NCI-H69 (cell line): ENCODE measurements at regions not wholly inside any gene's neighbourhood (a gene's known extent, or its start where the extent isn't known, plus 50 kb on each side); places are given as distances from the start of the nearest gene placed in this dataset.
A peak's percentile ranks its signal among the peaks of the same experiment; 100 is the strongest.

Experiments
- DNase-seq: peaks from one replicate; lab custom pipeline; 2025; lab: John Stamatoyannopoulos, UW

DNA sequence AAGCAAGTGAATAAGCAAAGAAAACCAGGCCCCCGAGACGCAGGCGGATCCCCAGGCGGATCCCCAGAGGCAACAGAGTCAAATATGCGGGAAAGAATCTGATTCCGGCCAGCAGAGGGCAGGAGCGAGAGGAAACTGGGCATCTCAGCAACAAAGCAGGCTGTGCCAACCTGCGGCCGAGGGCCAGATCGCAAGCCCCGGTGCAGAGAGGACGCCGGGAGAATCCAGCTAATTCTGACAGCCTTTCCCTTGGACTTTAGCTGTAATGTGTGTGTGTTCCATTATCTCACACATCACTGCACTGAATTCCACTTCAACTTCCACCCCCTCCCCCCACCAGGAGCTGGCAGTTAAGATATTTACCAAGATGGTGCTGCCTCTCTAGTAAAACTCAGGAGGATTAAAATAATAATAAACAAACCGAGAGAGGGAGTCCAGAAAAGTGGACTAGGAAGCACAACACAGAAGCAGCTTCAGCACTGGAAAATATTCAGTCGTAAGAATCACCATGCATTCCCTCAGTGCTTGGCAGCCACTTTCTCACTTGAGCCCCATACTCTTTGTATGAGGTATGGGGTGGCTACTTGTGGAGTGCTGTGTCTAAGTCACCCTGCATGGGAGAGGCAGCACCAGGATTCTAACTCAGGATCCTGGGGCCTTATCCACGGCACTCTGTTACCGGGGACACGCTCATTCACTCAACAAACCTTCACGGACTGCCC is 66.2 kb upstream of the SNX9 start:
- peak; percentile 90 for DNase-seq

DNA sequence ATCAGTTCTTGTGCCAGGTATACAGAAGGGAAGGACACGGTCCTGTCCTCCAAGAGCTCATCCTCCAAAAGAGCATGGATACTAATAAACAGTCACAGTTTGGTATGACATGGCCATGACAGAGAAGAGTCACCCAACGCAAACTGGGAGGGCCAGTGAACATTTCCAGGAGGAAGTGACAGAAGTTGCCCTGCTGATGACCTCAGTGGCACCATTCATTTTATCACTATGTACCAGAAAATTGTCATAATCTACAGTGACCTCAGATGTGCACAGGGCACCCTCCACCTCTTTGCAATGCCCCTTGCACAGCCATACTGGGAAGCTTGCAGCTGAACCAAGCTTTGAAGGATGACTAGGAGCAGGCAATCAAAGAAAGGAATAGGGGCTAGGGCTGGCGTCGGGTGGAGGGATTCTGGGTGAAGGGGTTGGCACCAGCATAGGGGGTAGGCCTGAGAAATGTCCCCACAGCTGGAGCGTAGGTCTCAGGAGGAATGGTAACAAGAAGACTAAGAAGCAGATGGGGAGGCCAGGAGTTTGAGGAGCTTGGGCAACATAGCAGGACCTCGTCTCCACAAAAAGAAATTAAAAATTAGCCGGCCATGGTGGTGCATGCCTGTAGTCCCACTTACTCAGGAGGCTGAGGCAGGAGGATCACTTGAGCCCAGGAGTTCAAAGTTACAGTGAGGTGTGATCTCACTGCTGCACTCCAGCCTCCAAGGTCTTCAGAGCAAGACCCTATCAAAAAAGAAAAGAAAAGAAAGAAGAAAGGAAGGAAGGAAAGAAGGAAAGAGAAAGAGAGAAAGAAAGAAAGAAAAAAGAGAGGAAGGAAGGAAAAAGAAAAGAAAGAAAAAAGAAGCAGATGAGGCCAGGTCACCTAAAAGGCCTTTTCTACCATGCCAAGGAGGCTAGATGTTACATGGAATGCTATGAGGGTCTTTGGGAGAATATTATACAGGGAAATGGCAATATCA is 65.3 kb upstream of the SNX9 start:
- DNase-seq = no peak

DNA sequence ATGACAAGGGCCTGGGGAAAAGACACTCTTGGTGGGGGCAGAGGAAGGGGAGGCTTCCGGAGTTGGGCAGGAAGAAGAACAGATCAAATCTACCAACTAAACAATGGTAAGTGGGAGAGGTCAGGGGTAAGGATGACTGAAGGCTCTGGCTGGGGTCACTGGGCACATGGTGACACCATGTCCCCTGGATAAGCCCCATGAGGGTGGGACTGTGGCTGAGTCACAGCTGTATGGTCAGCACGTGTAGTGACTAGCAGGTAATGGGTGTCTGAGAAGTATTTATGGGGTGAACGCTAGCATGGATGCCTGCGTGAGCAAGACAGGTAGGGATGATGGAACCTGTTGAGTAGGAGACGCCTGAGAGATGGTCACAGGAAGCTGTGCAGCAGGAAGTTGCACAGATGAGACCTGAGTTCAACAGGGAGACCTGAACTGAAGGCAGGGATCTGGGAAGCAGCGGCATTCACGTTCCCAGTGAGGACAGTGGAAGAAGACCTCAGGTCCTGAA is 64.5 kb upstream of the SNX9 start:
- no peak for DNase-seq

DNA sequence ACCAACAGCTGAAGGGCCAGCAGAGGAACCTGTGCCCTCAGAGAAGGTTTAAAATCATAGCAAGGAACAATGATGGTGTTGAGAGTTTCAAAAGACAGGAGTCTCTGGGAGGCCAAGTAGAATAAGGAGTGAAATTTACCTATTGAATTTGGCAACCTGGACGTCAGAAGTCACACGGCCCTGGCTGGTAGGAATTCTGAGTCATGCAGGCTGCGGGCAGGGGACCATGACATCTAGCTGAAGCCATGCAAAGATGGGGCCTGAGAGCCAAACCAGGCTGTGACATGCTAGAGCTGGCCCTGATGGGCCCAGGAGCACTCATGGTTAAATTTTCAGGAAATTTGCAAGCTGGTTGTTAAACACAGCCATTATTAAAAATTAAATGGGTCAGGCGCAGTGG is 64.0 kb upstream of the SNX9 start:
- no peak for DNase-seq

DNA sequence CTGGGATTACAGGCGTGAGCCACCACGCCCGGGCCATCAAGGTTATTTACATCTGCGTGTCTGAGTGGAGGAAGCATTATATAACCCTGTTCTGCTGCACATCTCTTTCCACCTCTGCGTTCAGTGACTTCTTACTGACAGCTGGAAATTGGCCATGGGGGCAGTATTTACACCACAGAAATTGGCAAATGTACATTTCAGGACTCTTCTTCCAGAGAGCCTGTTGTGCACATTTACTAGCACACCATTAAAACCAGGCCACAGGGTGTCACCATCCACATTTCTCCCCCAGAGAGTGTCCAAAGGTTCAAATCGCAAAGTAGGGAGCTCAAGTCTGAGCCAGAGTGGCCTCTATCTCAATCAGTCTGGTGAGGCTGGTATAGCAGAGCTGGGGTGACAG is 62.9 kb upstream of the SNX9 start:
- no peak for DNase-seq

DNA sequence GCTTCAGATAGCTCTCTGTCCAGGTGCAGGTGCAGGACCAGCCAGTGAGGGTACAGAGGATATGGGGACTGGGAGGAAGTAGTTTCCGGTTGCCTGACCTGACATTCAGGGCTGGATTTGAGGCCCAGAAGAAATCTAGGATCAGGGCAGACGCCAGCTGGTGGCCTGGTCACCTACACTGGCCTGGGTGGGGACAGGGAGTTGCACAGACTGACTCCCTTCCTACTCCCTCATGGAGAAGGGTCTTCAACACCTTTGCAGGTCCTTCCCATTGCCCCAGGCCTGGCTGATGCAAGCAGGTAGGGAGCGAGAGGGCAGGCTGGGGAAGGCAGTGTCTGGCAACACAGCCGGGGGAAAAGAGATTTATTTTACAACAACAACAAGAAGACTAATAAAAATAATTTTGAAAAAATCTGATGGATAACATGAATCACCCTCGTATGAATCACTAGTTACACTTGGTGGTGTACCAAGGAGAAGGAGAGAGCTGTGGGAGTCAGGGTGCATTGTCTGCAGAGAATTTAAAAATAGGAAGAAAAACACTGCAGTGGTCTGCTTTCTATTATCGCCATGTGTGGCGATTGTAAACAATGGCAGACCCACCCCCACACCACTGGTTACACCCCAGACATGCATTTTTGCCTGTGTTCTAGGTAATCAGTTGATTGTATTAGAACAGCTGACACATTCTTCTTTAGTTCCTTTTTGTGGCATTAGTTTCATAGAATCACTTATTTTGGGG is 62.3 kb upstream of the SNX9 start:
- no peak for DNase-seq

DNA sequence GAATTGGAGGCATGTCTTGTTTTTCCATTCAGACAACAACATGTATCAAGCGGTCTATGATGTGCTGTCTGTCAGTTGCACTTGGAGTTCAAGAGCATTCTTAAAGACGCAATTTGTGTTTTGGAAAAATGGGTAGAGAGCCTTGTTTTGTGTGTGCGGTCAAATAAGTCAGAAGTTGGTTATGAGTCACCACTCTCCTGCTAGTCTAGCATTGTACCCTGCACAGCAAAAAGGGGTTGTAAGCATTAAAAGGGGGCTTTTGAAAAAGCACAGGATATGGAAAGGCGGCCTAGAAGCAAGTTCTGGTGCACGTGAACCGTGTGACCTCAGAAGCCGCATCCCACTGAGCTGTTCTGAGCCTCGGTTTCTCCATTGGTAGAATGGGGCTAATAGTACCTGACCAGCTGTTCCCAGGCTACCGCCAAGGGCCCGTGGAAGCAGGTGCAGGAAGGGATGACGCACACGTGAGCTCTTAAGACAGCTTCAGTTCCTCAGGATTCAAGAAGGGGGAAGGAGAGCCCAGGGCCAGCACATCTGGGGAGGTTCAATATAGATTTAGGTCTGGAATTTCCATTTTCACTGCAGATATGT is 61.6 kb upstream of the SNX9 start:
- no peak for DNase-seq

DNA sequence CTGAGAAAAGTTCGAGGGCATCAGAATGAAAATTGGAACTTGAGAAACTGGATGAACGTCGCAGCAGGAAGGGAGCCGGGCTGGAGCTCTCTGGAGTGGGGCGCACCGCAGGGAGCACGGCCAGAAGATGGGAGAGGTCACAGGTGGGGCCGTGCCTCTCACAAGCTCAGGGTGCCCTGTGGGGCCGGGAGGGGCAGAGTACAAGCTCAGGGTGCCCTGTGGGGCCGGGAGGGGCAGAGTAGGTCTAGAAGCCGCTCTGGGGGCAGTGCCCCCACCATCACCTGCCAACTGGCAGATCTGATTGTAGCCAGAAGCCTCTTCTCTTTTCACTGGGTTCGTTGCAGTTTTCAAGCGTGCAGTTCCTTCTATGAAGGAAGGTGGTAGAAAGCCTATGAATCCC is 61.1 kb upstream of the SNX9 start:
- no peak for DNase-seq

DNA sequence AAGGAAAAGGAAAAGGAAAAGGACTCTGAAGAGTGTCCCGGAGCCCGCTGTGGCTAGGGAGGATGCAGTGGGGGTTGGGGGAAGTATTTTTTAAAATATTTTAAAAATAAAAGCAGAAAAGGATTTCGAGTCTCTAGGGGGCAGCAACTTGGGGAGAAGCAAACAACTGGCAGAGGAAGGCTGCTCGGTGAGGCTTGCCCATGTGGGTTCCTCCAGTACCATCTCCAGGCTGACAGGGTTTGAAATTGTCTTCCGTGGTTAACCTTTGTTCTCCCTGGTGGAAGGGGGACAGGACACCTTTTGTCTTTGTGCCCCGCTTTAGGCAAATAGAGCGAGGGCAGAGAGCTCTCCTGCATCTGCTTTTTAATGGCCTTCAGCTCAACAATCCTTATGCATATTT is 60.4 kb upstream of the SNX9 start:
- DNase-seq = no peak

DNA sequence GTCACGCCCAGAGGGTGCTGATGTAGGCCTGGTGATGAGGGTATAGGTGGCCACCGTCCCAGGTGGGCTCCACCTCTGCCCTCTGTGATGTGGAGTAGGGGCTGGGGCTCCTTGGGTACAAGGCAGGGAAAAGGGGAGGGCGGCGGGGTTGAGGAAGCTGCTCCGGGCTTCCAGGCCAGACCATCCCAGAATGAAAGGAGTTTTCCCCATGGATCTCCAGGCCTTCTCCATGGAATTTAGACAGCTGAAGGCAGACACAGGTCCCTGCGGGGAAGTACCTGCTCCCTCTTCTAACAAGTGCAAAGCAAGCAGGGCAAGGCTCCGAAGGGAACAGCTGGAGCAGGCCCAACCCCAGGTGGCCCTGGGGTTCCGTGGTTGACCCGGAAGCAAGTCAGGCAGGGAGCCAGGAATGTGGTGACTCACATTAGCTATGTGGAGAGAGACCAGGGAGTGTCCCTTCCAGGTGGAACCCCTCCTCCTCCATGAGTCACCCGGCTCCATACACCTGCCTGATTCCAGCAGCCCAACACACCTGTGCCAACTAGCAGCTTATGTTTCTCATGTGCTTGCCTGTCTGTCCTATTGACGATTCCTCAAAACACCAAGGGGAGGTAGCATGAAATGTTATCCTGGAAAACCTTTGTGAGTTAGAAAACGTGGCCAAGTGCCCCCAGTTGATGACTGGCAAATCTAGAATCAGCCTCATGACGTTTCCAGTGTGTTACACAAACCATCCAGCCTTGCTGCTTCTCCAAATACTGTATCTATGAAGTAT is 59.7 kb upstream of the SNX9 start:
- peak; percentile 99 for DNase-seq

DNA sequence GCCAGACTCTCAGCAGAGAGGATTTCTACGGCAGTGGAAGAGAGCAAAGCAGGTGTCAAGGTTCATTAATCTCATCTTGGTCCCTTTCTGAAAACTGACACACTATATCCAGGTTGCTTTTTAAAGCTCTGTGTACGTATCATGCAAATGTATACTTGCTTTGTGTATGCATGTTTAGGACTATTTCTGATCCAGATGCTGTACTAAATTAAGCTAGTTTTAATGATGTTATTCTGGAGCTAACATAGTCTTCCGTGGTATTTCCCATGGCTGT is 59.2 kb upstream of the SNX9 start:
- DNase-seq = no peak

DNA sequence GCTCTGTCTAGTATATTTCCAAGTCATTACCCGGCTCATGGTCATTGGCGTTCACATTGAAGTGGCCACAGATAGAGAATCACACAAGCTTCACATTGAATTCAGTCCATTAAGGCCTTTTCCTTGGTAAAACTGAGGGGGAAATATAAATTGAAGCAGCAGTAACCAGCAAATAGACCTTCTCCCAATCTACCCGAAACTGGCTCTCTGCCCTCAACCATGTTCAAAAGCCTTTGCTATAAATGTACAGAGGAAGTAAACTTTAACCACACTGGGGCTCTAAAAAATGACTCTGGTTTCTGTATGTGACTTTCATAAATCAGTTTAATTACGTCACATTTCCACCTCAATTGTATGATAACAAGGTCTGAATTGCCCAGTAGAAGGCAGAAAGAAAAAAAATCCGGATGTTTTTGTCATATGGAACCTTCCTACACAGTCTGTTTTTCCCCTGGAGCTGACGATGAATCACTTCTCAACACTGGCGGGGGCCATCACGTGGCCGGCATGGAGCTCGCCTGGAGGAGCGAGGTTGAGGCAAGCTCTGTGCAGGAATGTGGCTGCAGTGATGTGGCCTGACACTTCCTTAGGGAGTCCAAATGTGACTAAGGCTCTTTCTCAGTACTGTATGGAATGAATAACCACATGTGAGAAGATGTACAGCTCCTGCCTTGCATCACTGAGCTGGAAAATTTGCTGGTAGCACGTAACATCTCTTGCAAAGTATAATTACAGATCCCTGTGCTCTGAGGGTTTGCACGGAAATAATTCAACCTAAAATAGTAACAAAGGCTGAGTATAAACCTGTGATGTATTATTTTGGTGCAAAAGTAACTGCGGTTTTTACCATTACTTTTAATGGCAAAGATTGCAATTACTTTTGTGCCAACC is 58.6 kb upstream of the SNX9 start:
- DNase-seq = no peak

DNA sequence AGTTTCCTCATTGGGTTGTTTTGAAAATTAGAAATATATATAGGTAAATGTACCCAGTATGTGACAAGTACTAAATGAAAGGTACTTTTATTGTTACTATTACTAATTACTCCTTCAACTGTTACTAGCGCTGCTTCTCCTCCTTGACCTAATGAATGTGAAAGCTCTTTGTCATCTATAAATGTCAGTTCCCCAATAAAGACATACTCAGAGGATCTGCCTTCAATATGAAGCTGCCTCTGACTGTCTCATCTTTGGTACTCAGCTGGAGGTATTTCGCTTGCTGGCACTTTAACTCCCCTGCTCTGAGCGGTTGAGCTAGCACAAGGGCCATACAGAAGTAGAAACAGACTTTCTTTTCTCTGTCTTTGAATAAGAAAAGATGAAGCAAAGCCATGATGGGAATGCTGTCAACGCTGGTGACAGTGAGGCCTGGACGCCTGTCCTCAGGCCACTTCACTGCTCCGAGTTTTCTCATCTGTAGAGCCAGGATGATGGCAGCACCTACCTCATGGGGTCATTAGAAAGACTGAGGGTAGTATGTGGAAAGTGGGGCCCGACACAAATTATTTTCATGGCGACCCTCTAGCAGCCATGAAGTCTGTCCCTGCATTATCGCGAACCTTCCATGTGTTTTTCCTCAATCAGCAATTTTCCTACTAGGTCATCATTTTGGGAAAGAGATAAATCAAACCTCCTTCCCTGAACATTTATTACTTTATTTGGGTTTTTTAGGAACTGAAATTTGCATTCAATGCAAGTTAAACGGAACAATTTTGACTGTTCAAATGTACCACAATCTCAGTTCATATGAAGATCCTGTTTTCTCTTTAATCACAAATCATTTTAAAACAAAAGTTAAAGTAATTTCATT is 55.9 kb upstream of the SNX9 start:
- no peak for DNase-seq

DNA sequence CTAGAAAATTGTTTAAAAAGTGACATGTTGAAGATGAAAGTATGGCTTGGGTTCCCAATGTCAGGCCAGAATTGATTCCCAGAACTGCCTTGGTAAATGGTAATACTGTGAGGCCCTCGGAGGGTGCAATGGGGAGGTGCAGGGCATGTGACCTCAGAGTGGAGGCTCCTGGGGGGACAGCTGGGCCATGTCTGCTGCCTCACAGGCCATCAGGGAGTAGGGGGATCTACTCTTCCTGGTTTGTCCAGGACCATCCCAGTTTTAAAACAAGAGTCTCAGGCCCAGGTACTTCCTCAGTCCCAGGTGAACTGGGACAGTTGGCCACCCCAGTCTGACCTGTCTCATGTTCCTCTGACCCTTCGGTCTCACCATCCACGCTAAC is 55.3 kb upstream of the SNX9 start:
- no peak for DNase-seq

DNA sequence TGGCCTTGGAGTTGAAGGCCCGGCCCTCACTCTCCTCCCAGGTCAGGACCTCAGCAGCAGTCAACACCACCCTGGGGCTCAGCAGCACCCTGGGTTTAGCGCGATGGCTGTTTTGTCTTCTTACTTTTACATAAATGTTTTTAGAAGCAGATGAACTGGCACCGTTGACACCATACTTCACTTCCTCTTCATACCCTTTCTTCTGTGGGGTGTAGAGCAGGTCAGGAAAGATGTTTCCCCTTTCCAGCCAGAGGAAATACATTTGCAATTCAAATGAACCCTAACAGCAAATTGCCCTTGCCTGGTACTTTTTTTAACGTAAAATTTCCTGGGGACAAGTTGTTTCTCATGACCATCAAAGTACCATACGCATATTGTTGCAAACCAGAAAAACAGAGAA is 54.7 kb upstream of the SNX9 start:
- DNase-seq = no peak

DNA sequence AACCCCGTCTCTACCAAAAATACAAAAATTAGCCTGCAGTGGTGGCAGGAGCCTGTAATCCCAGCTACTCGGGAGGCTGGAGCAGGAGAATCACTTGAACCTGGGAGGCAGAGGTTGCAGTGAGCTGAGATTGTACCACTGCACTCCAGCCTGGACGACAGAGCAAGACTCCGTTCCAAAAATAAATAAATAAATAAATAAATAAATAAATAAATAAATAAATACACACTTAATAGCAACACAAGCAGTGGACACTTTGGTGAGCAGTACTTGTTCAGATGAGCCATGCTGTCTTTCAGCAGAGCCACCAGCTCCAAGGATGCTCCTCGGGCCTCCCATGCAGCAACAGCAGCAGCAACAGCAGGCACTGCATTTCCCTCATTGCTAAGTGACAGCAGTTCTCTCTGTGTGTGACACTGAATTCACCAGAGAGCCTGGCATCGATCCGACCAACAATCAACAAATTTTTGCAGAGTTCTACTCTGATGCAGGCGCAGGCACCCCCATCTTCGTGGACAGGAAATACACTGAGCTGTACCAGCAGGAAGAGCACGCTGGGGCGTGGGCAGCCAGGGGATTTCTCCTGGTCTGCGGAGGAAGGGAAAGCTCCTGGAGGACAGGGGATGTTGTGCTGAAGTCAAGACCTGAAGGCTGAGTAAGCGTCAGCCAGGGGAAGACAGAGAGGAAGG is 54.0 kb upstream of the SNX9 start:
- no peak for DNase-seq

DNA sequence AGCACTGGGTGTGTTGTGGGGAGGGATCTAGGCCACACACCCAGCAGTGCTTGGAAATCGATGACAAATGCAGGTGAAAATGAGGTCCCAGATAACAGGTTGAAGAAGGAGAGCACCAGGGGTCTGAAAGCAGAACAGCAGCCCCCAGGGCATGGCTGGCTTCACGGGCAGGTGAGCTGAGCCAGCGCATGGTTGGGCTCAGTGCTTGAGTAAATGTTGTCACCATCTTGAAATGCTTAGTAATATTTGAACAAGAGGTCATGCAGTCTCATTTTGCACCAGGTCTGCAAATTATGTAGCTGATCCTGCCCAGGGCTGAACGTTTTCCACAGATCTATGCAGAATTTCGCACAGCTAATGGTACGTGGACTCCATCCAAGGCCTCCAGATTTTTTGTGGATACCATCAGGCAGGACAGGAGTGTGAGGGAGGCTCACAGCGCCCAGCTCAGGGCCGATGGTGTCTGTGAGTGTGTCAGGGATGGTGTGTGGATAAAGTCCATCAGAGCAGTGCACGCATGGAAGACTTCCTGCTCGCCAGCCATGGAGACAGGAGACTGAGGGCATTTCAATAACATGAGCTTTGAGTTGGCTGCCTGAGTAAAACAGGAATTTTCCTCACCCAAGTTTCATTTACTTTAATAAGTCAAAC is 53.1 kb upstream of the SNX9 start:
- peak; percentile 91 for DNase-seq

DNA sequence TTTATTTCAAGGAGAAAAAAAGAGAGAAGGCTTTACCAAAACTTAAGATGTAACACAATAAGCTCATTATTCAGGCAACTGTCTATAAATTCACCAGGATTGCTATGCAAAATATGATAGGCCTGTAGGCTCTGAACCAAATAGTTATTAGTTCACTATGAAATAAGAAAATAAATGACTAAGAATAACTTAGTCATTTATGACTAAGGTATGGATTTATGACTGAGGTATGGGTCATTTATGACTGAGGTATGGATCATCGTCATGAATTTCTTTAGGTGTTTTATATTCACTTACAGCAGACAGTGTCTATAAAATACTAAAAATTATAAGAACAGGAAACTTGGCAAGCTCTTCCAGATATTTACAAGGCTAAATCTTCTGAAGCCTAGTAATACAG is 52.1 kb upstream of the SNX9 start:
- DNase-seq = no peak
